Epithelial cell of esophagus (primary cell): ENCODE measurements at regions not wholly inside any gene's neighbourhood (a gene's known extent, or its start where the extent isn't known, plus 50 kb on each side); places are given as distances from the start of the nearest gene placed in this dataset.

ENCODE experiments used
- DNase-seq: peaks from one replicate; pipeline ENCODE4 v3.0.0; 2010; ENCODE audit warnings: low read depth
- H3K4me3 ChIP-seq: 2 replicates; pipeline ENCODE4 v1.5.1; 2011; ENCODE audit warnings: mild to moderate bottlenecking, low read length, control low read depth
- CTCF ChIP-seq: IDR thresholded peaks from 2 replicates; pipeline ENCODE4 v1.5.1; 2011; ENCODE audit warnings: low read depth, mild to moderate bottlenecking, low read length, control low read depth, inconsistent platforms; ENCODE audit not compliant: insufficient read depth; ENCODE audit errors: missing control alignments

DNA sequence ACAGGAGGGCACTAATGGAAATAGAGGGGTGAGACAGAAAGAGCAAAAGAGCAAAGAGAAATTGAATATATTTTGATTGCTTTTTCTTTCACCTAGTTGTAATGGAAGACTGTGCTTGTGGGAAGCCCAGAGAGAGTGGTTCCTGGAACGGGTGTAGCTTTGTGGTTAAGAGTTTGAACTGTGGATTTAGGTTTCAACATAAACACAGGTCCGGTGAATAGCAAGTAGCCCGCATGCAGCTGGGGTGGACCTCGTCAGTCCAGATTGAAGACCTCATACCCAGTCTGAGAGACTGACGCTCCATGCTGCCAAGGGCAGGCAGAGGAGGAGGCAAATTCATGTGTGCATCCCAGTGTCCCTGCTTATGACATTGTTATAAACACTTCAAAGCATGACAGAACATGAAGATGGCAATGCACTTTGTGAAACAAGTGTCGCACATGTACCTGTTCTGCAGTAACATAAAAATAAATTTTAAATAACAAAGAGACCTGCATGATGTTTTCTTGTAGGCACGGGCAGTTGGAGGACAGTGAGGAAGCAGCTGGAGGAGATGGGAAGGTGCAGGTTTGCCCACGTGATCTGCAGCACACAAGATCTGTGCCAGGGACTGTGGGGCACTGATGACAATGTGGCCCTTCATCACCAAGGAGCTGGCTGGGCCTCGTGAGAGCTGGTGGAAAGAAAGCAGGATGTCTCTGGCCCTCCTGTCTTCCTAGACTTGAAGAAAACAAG, 220.5 kb upstream of the SSTR4 start:
- no peak for DNase-seq
- no peak for TF ChIP-seq CTCF

DNA sequence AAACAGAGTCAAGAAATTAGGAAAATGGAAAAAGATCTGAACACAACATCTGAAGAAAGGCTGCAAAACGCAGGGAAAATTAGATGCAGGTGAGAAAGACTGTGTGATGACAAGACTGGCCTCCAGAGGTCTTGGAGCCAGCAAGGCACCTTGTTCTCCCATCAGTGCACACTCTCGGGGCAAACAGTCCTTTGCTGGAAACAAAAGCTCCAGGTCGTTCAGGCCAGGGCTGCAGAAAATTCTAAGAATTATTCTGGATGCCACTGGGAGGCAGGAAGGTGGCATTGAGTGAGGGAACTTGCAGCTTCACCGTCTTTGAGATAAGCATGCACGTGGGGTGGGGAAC, 219.9 kb upstream of the SSTR4 start:
- no peak for TF ChIP-seq CTCF

More for the DNA sequence above, 220.5 kb upstream of the SSTR4 start:
- H3K4me3 ChIP-seq = no peak overlapping the region

GRCh38 chr20:22815603-22816315, 219.4 kb upstream of the SSTR4 start:
- no peak overlapping the region for H3K4me3 ChIP-seq
- no peak for DNase-seq
- TF ChIP-seq CTCF = no peak

More for the DNA sequence above, 219.9 kb upstream of the SSTR4 start:
- no peak for DNase-seq
- no peak overlapping the region for H3K4me3 ChIP-seq

DNA sequence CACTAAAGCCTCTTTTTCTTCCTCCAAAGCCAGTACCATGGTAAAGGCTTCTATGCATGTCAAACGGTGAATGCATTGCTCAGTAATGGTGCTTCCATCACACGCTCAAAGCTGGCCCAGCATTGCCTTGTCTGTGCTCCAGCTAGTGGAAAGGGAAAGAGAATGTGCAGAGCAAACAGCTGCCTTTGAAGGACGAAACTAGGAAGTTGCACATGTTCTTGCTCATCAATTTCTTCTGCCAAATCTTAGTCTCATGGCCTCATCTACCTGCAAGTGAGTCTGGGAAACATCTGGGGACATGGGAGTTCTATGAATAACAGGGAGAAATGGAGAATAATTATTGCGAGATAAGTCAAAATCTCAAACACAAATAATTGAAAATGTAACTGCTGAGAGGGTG, 216.5 kb upstream of the SSTR4 start:
- DNase-seq = no peak
- no peak overlapping the region for H3K4me3 ChIP-seq
- TF ChIP-seq CTCF = no peak

DNA sequence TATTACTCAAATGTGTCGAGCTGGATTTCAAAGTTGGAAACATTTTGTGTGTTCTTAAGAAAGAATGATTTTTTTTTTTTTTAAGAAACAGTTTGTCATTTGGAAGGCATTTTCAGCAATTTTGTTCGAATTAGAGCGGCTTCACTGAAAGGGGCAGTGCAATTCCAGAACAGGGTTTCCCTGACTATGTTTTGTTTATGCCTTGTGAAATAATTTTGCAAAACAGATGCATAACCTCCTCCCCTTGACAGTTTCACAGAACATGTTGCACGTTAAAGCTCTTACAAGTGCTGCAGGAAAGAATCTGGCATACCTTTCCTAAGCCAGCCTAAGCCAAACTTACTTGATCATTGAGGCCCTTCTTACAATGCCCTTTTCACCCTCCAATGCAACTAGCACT, 216.0 kb upstream of the SSTR4 start:
- DNase-seq = no peak
- no peak overlapping the region for H3K4me3 ChIP-seq
- no peak for TF ChIP-seq CTCF

DNA sequence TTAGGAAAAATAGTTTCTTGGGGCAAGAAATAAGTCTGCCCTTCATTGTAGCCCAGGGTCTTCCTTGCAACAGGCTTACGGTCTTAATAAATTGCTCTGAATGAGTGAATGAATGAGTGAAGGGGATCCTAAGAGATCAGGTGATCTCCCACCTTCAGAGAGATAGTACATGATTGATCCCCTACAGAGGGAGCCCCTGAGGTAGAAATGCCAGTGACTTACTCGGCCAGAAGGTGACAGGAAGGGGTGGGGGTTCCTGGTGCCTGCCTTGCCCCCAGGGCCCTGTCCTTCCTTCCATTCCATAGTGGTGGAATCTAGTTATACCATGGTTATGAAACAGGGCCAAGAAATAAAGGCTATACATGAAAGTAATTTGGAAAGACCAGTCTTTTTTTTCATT, 215.3 kb upstream of the SSTR4 start:
- H3K4me3 ChIP-seq = no peak overlapping the region
- no peak for DNase-seq
- no peak for TF ChIP-seq CTCF
